ENCODE measurements at regions not wholly inside any gene's neighbourhood (a gene's known extent, or its start where the extent isn't known, plus 50 kb on each side); places are given as distances from the start of the nearest gene placed in this dataset.

DNA sequence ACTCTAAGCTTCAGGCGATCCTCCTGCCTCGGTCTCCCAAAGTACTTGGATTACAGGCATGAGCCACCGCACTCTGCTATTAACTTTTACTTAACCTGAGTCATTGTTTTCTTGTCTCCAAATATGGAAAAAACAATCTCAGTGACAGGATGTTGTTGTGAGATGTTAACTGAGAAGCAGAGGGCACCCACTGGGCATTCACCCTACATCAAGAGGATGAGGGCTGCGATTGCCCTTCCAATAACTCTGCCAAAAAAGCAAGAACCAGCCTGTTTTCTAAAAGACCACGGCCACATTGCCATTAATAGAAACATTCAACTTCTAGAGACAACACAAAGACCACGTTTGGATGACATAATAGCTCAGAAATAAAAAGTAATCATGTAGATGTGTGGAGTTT lies 107.6 kb upstream of the SGK1 start:
- TF ChIP-seq EZH2phosphoT487 (IDR thresholded peaks at IDR 0.05; ENCODE audit: insufficient read depth, low read depth) = no peak
- TF ChIP-seq EZH2 (IDR thresholded peaks at IDR 0.05; ENCODE audit: insufficient read depth, poor library complexity, severe bottlenecking) = no peak
